WTC11 (cell line): ENCODE measurements at regions not wholly inside any gene's neighbourhood (a gene's known extent, or its start where the extent isn't known, plus 50 kb on each side); places are given as distances from the start of the nearest gene placed in this dataset.

ENCODE experiments used
- ATAC-seq: fragments of 200-7000 bp; cut with Tn5 transposase; 2 replicates; pipeline ENCODE4 v1.10.0; 2021; ENCODE audit warnings: mild to moderate bottlenecking, moderate library complexity
- CTCF ChIA-PET: fragments of 300-600 bp; sonication (Branson Sonifier 250); formaldehyde crosslinking; loops from one replicate; lab custom pipeline; 2021; ENCODE audit warnings: antibody characterized with exemption; lab: Charles Lee
- POLR2A ChIA-PET: fragments of 350-600 bp; sonication (Branson Sonifier 250); formaldehyde crosslinking; loops from one replicate; lab custom pipeline; 2021; ENCODE audit warnings: antibody characterized with exemption; lab: Charles Lee
- DNase-seq: peaks from one replicate; pipeline ENCODE4 v3.0.0; 2021; ENCODE audit warnings: low spot score
- H3K27ac Mint-ChIP-seq: 2 replicates; pipeline ENCODE4 v1.8.0; 2021; ENCODE audit warnings: mixed read lengths
- H3K27me3 Mint-ChIP-seq: 2 replicates; pipeline ENCODE4 v1.8.0; 2021; ENCODE audit warnings: low read depth, mild to moderate bottlenecking, moderate library complexity, mixed read lengths
- H3K36me3 Mint-ChIP-seq: 2 replicates; pipeline ENCODE4 v1.8.0; 2021; ENCODE audit warnings: mixed read lengths
- H3K4me1 Mint-ChIP-seq: 2 replicates; pipeline ENCODE4 v1.8.0; 2022; ENCODE audit warnings: mixed read lengths
- H3K4me3 Mint-ChIP-seq: 2 replicates; pipeline ENCODE4 v1.8.0; 2021; ENCODE audit warnings: mild to moderate bottlenecking, moderate library complexity, mixed read lengths
- H3K9me3 Mint-ChIP-seq: 2 replicates; pipeline ENCODE4 v1.8.0; 2021; ENCODE audit warnings: mixed read lengths
- ATF1 ChIP-seq: sonication (generic); formaldehyde crosslinking; IDR thresholded peaks from 2 replicates; pipeline ENCODE4 v1.8.1; 2023; ENCODE audit warnings: mild to moderate bottlenecking, moderate library complexity, missing genetic modification reagents
- ESRRA ChIP-seq: sonication (generic); formaldehyde crosslinking; IDR thresholded peaks from 2 replicates; pipeline ENCODE4 v1.8.1; 2022; ENCODE audit warnings: mild to moderate bottlenecking, missing genetic modification reagents, borderline replicate concordance
- ETV6 ChIP-seq: sonication (generic); formaldehyde crosslinking; IDR thresholded peaks from 2 replicates; pipeline ENCODE4 v1.8.1; 2022; ENCODE audit warnings: mild to moderate bottlenecking, missing genetic modification reagents
- FOXP1 ChIP-seq: sonication (generic); formaldehyde crosslinking; IDR thresholded peaks from 2 replicates; pipeline ENCODE4 v1.8.0; 2022; ENCODE audit warnings: missing genetic modification reagents, mild to moderate bottlenecking, moderate library complexity, borderline replicate concordance
- HMGA2 ChIP-seq: fragments of 250-450 bp; sonication (Bioruptor Pico); IDR thresholded peaks from 2 replicates; pipeline ENCODE4 v1.4.0; 2021; ENCODE audit warnings: mild to moderate bottlenecking, moderate library complexity
- IRF2 ChIP-seq: sonication (generic); formaldehyde crosslinking; IDR thresholded peaks from 2 replicates; pipeline ENCODE4 v1.8.0; 2022; ENCODE audit warnings: low read depth, missing genetic modification reagents, borderline replicate concordance
- JUN ChIP-seq: sonication (generic); formaldehyde crosslinking; IDR thresholded peaks from 2 replicates; pipeline ENCODE4 v1.8.0; 2023; ENCODE audit warnings: mild to moderate bottlenecking, missing genetic modification reagents
- MYBL2 ChIP-seq: sonication (generic); formaldehyde crosslinking; IDR thresholded peaks from 2 replicates; pipeline ENCODE4 v1.8.1; 2023; ENCODE audit warnings: mild to moderate bottlenecking, moderate library complexity, missing genetic modification reagents
- SP1 ChIP-seq: sonication (generic); formaldehyde crosslinking; conservative IDR thresholded peaks from 2 replicates; pipeline ENCODE4 v1.8.1; 2022; ENCODE audit warnings: missing genetic modification reagents
- TCF7 ChIP-seq: sonication (generic); formaldehyde crosslinking; IDR thresholded peaks from 2 replicates; pipeline ENCODE4 v1.8.0; 2022; ENCODE audit warnings: mild to moderate bottlenecking, low read depth, missing genetic modification reagents, moderate library complexity
- ZNF396 ChIP-seq: fragments of 250-450 bp; sonication (Bioruptor Pico); IDR thresholded peaks from 2 replicates; pipeline ENCODE4 v1.8.0; 2021; ENCODE audit warnings: mild to moderate bottlenecking, moderate library complexity, borderline replicate concordance
- ZNF416 ChIP-seq: fragments of 250-450 bp; sonication (Bioruptor Pico); IDR thresholded peaks from 2 replicates; pipeline ENCODE4 v1.9.0; 2021; ENCODE audit warnings: mild to moderate bottlenecking, inconsistent platforms
- ZNF423 ChIP-seq: fragments of 250-450 bp; sonication (Bioruptor Pico); IDR thresholded peaks from 2 replicates; pipeline ENCODE4 v2.1.2; 2022; ENCODE audit warnings: mild to moderate bottlenecking, moderate library complexity
- TF ChIP-seq, protein P1 (sequence below): fragments of 250-450 bp; sonication (Bioruptor Pico); IDR thresholded peaks from 2 replicates; pipeline ENCODE4 v1.9.0; 2021; ENCODE audit warnings: mild to moderate bottlenecking
- TF ChIP-seq, protein P2 (sequence below): sonication (generic); formaldehyde crosslinking; IDR thresholded peaks from 2 replicates; pipeline ENCODE4 v1.8.0; 2022; ENCODE audit warnings: missing genetic modification reagents
- TF ChIP-seq, protein P3 (sequence below): sonication (generic); formaldehyde crosslinking; IDR thresholded peaks from 2 replicates; pipeline ENCODE4 v1.8.0; 2023; ENCODE audit warnings: missing genetic modification reagents
- TF ChIP-seq, protein P4 (sequence below): fragments of 250-450 bp; sonication (Bioruptor Pico); conservative IDR thresholded peaks from 2 replicates; pipeline ENCODE4 v1.9.0; 2021; ENCODE audit warnings: mild to moderate bottlenecking
- TF ChIP-seq, protein P5 (sequence below): sonication (generic); formaldehyde crosslinking; IDR thresholded peaks from 2 replicates; pipeline ENCODE4 v1.8.0; 2023; ENCODE audit warnings: mild to moderate bottlenecking, missing genetic modification reagents

DNA sequence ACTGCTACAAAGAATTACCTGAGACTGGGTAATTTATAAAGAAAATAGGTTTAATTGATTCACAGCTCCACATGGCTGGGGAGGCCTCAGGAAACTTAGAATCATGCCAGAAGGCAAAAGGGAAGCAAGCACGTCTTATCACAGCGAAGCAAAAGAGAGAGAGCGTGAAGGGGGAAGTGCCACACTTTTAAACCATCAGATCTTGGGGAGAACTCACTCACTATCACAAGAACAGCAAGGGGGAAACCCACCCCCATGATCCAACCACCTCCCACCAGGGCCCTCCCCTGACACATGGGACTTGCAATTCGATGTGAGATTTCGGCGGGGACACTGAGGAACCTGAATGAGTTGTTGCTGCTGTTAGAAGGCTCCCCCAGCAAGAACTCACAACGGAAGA is 220.2 kb upstream of the PIEZO2 start (continued):
- TF ChIP-seq, protein P1, sequence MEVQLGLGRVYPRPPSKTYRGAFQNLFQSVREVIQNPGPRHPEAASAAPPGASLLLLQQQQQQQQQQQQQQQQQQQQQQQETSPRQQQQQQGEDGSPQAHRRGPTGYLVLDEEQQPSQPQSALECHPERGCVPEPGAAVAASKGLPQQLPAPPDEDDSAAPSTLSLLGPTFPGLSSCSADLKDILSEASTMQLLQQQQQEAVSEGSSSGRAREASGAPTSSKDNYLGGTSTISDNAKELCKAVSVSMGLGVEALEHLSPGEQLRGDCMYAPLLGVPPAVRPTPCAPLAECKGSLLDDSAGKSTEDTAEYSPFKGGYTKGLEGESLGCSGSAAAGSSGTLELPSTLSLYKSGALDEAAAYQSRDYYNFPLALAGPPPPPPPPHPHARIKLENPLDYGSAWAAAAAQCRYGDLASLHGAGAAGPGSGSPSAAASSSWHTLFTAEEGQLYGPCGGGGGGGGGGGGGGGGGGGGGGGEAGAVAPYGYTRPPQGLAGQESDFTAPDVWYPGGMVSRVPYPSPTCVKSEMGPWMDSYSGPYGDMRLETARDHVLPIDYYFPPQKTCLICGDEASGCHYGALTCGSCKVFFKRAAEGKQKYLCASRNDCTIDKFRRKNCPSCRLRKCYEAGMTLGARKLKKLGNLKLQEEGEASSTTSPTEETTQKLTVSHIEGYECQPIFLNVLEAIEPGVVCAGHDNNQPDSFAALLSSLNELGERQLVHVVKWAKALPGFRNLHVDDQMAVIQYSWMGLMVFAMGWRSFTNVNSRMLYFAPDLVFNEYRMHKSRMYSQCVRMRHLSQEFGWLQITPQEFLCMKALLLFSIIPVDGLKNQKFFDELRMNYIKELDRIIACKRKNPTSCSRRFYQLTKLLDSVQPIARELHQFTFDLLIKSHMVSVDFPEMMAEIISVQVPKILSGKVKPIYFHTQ, result no peak
- TF ChIP-seq SP1 (CRISPR knock-in tag) (no peak), IRF2 (CRISPR knock-in tag) (no peak), ETV6 (CRISPR knock-in tag) (no peak), HMGA2 (CRISPR knock-in tag) (no peak)
- TF ChIP-seq, protein P2, sequence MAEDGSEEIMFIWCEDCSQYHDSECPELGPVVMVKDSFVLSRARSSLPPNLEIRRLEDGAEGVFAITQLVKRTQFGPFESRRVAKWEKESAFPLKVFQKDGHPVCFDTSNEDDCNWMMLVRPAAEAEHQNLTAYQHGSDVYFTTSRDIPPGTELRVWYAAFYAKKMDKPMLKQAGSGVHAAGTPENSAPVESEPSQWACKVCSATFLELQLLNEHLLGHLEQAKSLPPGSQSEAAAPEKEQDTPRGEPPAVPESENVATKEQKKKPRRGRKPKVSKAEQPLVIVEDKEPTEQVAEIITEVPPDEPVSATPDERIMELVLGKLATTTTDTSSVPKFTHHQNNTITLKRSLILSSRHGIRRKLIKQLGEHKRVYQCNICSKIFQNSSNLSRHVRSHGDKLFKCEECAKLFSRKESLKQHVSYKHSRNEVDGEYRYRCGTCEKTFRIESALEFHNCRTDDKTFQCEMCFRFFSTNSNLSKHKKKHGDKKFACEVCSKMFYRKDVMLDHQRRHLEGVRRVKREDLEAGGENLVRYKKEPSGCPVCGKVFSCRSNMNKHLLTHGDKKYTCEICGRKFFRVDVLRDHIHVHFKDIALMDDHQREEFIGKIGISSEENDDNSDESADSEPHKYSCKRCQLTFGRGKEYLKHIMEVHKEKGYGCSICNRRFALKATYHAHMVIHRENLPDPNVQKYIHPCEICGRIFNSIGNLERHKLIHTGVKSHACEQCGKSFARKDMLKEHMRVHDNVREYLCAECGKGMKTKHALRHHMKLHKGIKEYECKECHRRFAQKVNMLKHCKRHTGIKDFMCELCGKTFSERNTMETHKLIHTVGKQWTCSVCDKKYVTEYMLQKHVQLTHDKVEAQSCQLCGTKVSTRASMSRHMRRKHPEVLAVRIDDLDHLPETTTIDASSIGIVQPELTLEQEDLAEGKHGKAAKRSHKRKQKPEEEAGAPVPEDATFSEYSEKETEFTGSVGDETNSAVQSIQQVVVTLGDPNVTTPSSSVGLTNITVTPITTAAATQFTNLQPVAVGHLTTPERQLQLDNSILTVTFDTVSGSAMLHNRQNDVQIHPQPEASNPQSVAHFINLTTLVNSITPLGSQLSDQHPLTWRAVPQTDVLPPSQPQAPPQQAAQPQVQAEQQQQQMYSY, result no peak
- TF ChIP-seq, protein P3, sequence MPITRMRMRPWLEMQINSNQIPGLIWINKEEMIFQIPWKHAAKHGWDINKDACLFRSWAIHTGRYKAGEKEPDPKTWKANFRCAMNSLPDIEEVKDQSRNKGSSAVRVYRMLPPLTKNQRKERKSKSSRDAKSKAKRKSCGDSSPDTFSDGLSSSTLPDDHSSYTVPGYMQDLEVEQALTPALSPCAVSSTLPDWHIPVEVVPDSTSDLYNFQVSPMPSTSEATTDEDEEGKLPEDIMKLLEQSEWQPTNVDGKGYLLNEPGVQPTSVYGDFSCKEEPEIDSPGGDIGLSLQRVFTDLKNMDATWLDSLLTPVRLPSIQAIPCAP (CRISPR knock-in tag), result no peak

DNA sequence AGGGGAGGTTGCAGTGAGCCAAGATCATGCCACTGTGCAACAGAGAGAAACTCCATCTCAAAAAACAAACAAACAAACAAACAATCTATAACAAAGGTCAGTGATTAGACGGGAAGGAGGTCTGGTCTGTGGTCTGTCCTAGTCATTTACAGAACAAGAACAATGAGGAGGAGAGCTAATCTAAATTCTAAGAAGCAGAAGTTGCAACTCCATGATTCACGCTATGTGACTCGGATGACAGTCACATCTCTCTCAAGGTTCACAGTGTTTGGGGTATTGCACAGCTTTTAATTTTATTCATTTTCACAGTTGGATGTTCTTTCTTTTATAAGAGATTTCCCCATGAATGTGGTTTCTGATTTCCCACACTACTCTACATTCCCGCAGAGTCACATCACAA is 218.7 kb upstream of the PIEZO2 start:
- ChIA-PET POLR2A (no interaction called here), CTCF (no interaction called here)
- Mint-ChIP-seq H3K27me3 (no peaks in the 10 kb centered on the region; the same call in 1 of the 2 replicates), H3K27ac (no peak overlapping the region), H3K4me3 (no peak overlapping the region), H3K36me3 (no peaks in the 10 kb centered on the region), H3K4me1 (peaks cover 3% of the 10 kb centered on the region; the same call in 1 of the 2 replicates), H3K9me3 (peaks cover 5% of the 10 kb centered on the region)
- no peak for TF ChIP-seq ESRRA (CRISPR knock-in tag)
- no peak for TF ChIP-seq JUN (CRISPR knock-in tag)
- no peak for TF ChIP-seq MYBL2 (CRISPR knock-in tag)
- TF ChIP-seq, protein P4, sequence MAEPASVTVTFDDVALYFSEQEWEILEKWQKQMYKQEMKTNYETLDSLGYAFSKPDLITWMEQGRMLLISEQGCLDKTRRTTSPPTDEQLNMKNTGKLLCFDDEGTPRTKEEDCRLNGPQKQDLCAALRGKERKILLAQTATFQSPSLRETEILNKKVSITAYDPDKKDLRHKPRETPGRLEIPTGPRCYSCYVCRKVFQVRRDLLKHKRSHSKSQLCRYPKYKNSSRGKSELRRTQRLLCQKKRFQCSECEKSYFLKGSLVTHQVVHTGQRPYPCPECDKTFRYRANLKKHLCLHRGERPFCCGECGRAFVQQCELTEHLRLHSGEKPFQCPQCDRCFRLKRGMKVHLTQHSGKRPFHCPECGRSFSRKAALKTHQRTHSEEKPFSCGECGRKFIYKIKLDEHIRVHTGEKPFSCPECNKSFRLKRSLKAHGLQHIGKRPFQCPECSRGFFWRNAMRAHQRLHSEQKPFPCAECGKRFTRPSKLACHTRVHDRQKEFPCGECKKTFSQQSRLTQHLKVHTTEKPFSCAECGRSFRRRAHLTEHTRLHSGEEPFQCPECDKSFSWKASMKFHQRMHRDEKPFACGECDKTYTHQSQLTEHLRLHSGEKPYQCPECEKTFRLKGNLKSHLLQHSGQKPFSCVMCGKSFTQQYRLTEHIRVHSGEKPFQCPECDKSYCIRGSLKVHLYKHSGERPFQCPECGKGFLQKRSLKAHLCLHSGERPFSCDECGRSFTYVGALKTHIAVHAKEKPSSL (CRISPR knock-in tag), result no peak
- no peak for TF ChIP-seq FOXP1 (CRISPR knock-in tag)
- TF ChIP-seq ZNF396 (CRISPR knock-in tag), result no peak
- TF ChIP-seq ETV6 (CRISPR knock-in tag), result no peak
- no peak for TF ChIP-seq ATF1 (CRISPR knock-in tag)
- TF ChIP-seq, protein P5, sequence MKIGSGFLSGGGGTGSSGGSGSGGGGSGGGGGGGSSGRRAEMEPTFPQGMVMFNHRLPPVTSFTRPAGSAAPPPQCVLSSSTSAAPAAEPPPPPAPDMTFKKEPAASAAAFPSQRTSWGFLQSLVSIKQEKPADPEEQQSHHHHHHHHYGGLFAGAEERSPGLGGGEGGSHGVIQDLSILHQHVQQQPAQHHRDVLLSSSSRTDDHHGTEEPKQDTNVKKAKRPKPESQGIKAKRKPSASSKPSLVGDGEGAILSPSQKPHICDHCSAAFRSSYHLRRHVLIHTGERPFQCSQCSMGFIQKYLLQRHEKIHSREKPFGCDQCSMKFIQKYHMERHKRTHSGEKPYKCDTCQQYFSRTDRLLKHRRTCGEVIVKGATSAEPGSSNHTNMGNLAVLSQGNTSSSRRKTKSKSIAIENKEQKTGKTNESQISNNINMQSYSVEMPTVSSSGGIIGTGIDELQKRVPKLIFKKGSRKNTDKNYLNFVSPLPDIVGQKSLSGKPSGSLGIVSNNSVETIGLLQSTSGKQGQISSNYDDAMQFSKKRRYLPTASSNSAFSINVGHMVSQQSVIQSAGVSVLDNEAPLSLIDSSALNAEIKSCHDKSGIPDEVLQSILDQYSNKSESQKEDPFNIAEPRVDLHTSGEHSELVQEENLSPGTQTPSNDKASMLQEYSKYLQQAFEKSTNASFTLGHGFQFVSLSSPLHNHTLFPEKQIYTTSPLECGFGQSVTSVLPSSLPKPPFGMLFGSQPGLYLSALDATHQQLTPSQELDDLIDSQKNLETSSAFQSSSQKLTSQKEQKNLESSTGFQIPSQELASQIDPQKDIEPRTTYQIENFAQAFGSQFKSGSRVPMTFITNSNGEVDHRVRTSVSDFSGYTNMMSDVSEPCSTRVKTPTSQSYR (CRISPR knock-in tag), result no peak
- no peak for TF ChIP-seq ZNF423 (CRISPR knock-in tag)
- no peak for TF ChIP-seq TCF7
- TF ChIP-seq IRF2 (CRISPR knock-in tag), result no peak
- no peak for TF ChIP-seq ZNF416
- no peak for DNase-seq
- no peak for ATAC-seq
